Parathyroid adenoma (tissue), 2 donors: ENCODE measurements at regions not wholly inside any gene's neighbourhood (a gene's known extent, or its start where the extent isn't known, plus 50 kb on each side); places are given as distances from the start of the nearest gene placed in this dataset.

Experiments
- H2AFZ ChIP-seq: fragments of 300-600 bp; sonication (generic); one replicate; pipeline ENCODE4 v1.7.0; 2017; ENCODE audit warnings: antibody characterized with exemption, mild to moderate bottlenecking
- H3K27ac ChIP-seq: fragments of 300-600 bp; sonication (generic); one replicate; pipeline ENCODE4 v1.7.0; 2017
- H3K27me3 ChIP-seq: fragments of 300-600 bp; sonication (generic); one replicate; pipeline ENCODE4 v1.7.0; 2017; ENCODE audit warnings: low read length; ENCODE audit not compliant: control insufficient read depth, insufficient read depth
- H3K36me3 ChIP-seq: fragments of 300-600 bp; sonication (generic); one replicate; pipeline ENCODE4 v1.7.0; 2017; ENCODE audit warnings: low read length; ENCODE audit not compliant: control insufficient read depth, insufficient read depth
- H3K4me1 ChIP-seq: fragments of 300-600 bp; sonication (generic); one replicate; pipeline ENCODE4 v1.7.0; 2017; ENCODE audit warnings: control low read depth
- H3K4me2 ChIP-seq: fragments of 300-600 bp; sonication (generic); one replicate; pipeline ENCODE4 v1.7.0; 2017; ENCODE audit warnings: low read length
- H3K4me3 ChIP-seq: fragments of 300-600 bp; sonication (generic); one replicate; pipeline ENCODE4 v1.7.0; 2017; ENCODE audit warnings: low read depth, low read length
- H3K79me2 ChIP-seq: fragments of 300-600 bp; sonication (generic); one replicate; pipeline ENCODE4 v1.7.0; 2017; ENCODE audit warnings: control low read depth
- H3K9ac ChIP-seq: fragments of 300-600 bp; sonication (generic); one replicate; pipeline ENCODE4 v1.7.0; 2017; ENCODE audit warnings: mild to moderate bottlenecking
- H3K9me3 ChIP-seq: fragments of 300-600 bp; sonication (generic); one replicate; pipeline ENCODE4 v1.7.0; 2017; ENCODE audit warnings: low read length; ENCODE audit not compliant: control insufficient read depth
- TF ChIP-seq, protein P1 (sequence below): fragments of 300-600 bp; sonication (generic); IDR thresholded peaks from one replicate; pipeline ENCODE4 v1.7.0; 2017; ENCODE audit warnings: antibody characterized with exemption, mild to moderate bottlenecking
- donor health status: primary hyperparathyroidism.

GRCh38 chr22:48262596-48263430 lies 1500.4 kb downstream of the TBC1D22A start:
- peaks cover 2% of the 10 kb centered on the region for H3K27me3 ChIP-seq
- H3K4me3 ChIP-seq: no peak overlapping the region
- no peaks in the 10 kb centered on the region for H3K9me3 ChIP-seq
- no peak overlapping the region for H3K4me2 ChIP-seq
- no peak overlapping the region for H3K9ac ChIP-seq
- H3K36me3 ChIP-seq: no peaks in the 10 kb centered on the region
- H3K4me1 ChIP-seq: no peaks in the 10 kb centered on the region
- no peak overlapping the region for H2AFZ ChIP-seq
- no peak overlapping the region for H3K27ac ChIP-seq
- H3K79me2 ChIP-seq: no peaks in the 10 kb centered on the region
- TF ChIP-seq, protein P1, sequence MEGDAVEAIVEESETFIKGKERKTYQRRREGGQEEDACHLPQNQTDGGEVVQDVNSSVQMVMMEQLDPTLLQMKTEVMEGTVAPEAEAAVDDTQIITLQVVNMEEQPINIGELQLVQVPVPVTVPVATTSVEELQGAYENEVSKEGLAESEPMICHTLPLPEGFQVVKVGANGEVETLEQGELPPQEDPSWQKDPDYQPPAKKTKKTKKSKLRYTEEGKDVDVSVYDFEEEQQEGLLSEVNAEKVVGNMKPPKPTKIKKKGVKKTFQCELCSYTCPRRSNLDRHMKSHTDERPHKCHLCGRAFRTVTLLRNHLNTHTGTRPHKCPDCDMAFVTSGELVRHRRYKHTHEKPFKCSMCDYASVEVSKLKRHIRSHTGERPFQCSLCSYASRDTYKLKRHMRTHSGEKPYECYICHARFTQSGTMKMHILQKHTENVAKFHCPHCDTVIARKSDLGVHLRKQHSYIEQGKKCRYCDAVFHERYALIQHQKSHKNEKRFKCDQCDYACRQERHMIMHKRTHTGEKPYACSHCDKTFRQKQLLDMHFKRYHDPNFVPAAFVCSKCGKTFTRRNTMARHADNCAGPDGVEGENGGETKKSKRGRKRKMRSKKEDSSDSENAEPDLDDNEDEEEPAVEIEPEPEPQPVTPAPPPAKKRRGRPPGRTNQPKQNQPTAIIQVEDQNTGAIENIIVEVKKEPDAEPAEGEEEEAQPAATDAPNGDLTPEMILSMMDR: no peak

- peaks cover 2% of the 10 kb centered on the region for H3K27me3 ChIP-seq
- H3K4me1 ChIP-seq: no peaks in the 10 kb centered on the region
- H3K27ac ChIP-seq: no peak overlapping the region
- H3K36me3 ChIP-seq: no peaks in the 10 kb centered on the region
- H3K4me3 ChIP-seq: no peak overlapping the region
- TF ChIP-seq, protein P1: no peak
- H3K79me2 ChIP-seq: no peaks in the 10 kb centered on the region
- H2AFZ ChIP-seq: no peak overlapping the region
- no peak overlapping the region for H3K4me2 ChIP-seq
- no peak overlapping the region for H3K9ac ChIP-seq
- no peaks in the 10 kb centered on the region for H3K9me3 ChIP-seq
Measured at GRCh38 chr22:48261706-48262105, 1499.3 kb downstream of the TBC1D22A start.

DNA sequence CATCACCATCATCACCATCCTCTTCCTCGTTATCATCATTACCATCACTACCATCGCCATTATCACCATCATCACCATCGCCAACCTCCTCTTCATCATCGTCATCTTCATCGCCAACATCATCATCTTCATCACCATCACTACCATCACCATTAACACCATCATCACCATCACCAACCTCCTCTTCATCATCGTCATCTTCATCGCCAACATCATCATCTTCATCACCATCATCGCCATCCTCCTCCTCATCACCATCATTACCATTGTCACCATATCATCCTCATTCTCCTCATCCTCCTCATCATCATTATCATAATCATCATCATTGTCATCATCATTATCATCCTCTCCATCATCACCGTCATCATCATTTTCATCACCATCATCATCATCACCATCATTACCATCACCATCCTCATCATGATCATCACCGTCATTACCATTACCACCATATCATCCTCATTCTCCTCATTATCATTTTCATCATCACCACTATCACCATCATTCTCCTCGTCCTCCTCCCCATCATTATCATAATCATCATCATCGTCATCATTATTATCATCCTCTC lies 1498.7 kb downstream of the TBC1D22A start:
- H3K27me3 ChIP-seq: no peaks in the 10 kb centered on the region
- H3K36me3 ChIP-seq: no peaks in the 10 kb centered on the region
- no peak overlapping the region for H3K4me3 ChIP-seq
- no peak overlapping the region for H3K27ac ChIP-seq
- H3K9ac ChIP-seq: no peak overlapping the region
- H3K9me3 ChIP-seq: no peaks in the 10 kb centered on the region
- H3K4me2 ChIP-seq: no peak overlapping the region
- H3K4me1 ChIP-seq: no peaks in the 10 kb centered on the region
- no peak overlapping the region for H2AFZ ChIP-seq
- H3K79me2 ChIP-seq: no peaks in the 10 kb centered on the region
- TF ChIP-seq, protein P1: no peak

DNA sequence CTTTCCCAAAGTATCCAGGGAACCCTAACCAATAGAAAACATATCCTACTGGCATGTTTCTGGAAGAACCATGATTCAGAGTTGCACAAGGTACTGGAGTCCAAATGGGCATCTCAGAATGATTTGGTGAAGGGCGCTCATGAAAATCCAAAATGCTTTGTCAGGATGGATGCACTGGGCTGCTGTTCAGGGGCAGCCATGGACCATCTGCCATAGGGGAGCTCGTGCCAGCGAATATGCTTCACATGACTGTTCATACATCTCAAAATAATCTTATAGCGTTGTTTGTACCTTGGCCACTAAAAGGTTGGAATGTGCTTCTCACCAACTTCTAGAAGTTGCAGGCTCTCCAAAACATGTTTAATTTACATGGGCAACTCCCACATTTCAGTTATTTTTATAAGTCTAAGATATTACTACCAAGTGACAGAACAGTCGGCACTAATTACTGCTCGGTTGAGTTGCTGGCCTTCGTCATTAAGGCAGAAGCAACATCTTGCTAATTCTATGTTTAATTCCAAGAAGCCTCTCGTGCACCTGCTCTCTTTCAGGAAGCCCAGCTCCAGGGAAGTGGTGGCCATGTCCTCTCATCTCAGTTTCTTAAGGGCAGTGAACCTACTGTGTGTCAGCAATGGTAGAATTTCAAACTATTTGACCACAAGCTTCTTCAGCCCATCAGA lies 1497.7 kb downstream of the TBC1D22A start:
- no peaks in the 10 kb centered on the region for H3K79me2 ChIP-seq
- H3K36me3 ChIP-seq: no peaks in the 10 kb centered on the region
- H3K27ac ChIP-seq: no peak overlapping the region
- no peak overlapping the region for H3K4me3 ChIP-seq
- H3K4me2 ChIP-seq: no peak overlapping the region
- no peak overlapping the region for H2AFZ ChIP-seq
- H3K27me3 ChIP-seq: no peaks in the 10 kb centered on the region
- H3K9ac ChIP-seq: no peak overlapping the region
- no peaks in the 10 kb centered on the region for H3K9me3 ChIP-seq
- H3K4me1 ChIP-seq: no peaks in the 10 kb centered on the region
- TF ChIP-seq, protein P1: no peak
